Stimulated activated CD8-positive, alpha-beta memory T cell treated with anti-CD3 and anti-CD28 coated beads, Interleukin-15, amount 100 ng/mL, for 48 hours (primary cell): ENCODE measurements at regions not wholly inside any gene's neighbourhood (a gene's known extent, or its start where the extent isn't known, plus 50 kb on each side); places are given as distances from the start of the nearest gene placed in this dataset.
"Not testable (repeated sequence)": the region's sequence is repeated elsewhere in the genome, so short reads cannot be mapped to it uniquely, and the experiment has no call there.

Experiments used
- DNase-seq, 2 donors: peaks; one replicate each; pipeline ENCODE4 v3.0.0-alpha.2; 2020; ENCODE audit warnings: low read depth in 2 of 2

- no peak for DNase-seq
Measured at GRCh38 chr1:65527707-65528503, 107.4 kb downstream of the LEPR start.

GRCh38 chr1:65531972-65532570 lies 111.6 kb downstream of the LEPR start:
- DNase-seq = no peak

GRCh38 chr1:65535981-65536380 lies 115.5 kb downstream of the LEPR start:
- DNase-seq = no peak

- no peak for DNase-seq
Measured at GRCh38 chr1:65538086-65538485, 117.6 kb downstream of the LEPR start.

GRCh38 chr1:65538664-65539063 lies 118.2 kb downstream of the LEPR start:
- DNase-seq = no peak

- no peak for DNase-seq
Measured at GRCh38 chr1:65539266-65540131, 119.0 kb downstream of the LEPR start.

- DNase-seq = no peak
Measured at GRCh38 chr1:65541161-65541560, 120.7 kb downstream of the LEPR start.

GRCh38 chr1:65541865-65542264 lies 121.4 kb downstream of the LEPR start:
- no peak for DNase-seq

- DNase-seq = not testable (repeated sequence)
Measured at GRCh38 chr1:65542592-65542991, 122.1 kb downstream of the LEPR start.

GRCh38 chr1:65550306-65551010 lies 130.0 kb downstream of the LEPR start:
- not testable (repeated sequence) for DNase-seq

GRCh38 chr1:65552484-65552883 lies 132.0 kb downstream of the LEPR start:
- not testable (repeated sequence) for DNase-seq

GRCh38 chr1:65554086-65554764 lies 133.8 kb downstream of the LEPR start:
- DNase-seq = not testable (repeated sequence)

GRCh38 chr1:65554829-65555228 lies 134.4 kb downstream of the LEPR start:
- DNase-seq = no peak

- DNase-seq = no peak
Measured at GRCh38 chr1:65558215-65558614, 137.7 kb downstream of the LEPR start.

- DNase-seq = no peak
Measured at GRCh38 chr1:65564493-65564892, 144.0 kb downstream of the LEPR start.

GRCh38 chr1:65568285-65568684 lies 147.8 kb downstream of the LEPR start:
- no peak for DNase-seq

GRCh38 chr1:65572701-65573421 lies 152.4 kb downstream of the LEPR start:
- no peak for DNase-seq

GRCh38 chr1:65577278-65577677 lies 156.8 kb downstream of the LEPR start:
- DNase-seq = no peak

GRCh38 chr1:65577982-65578381 lies 157.5 kb downstream of the LEPR start:
- not testable (repeated sequence) for DNase-seq

- no peak for DNase-seq
Measured at GRCh38 chr1:65581119-65581518, 160.7 kb downstream of the LEPR start.

- DNase-seq = no peak
Measured at GRCh38 chr1:65584399-65584798, 163.9 kb downstream of the LEPR start.
